ENCODE measurements at regions not wholly inside any gene's neighbourhood (a gene's known extent, or its start where the extent isn't known, plus 50 kb on each side); places are given as distances from the start of the nearest gene placed in this dataset.

- TF ChIP-seq MYC (IDR thresholded peaks at IDR 0.05; ENCODE audit: low read depth, low read length) (no peak), EZH2 (IDR thresholded peaks at IDR 0.05; ENCODE audit: borderline replicate concordance, low read depth, low read length, severe bottlenecking) (no peak), CTCF (IDR thresholded peaks at IDR 0.05; ENCODE audit: extremely low read depth in 1 of 2, insufficient read depth in 1 of 2, low read depth in 1 of 2, low read length in 2 of 2) (no peak), POLR2A (IDR thresholded peaks at IDR 0.05; ENCODE audit: low read depth, low read length) (no peak), FOS (IDR thresholded peaks at IDR 0.05; ENCODE audit: borderline replicate concordance, insufficient read depth, low read length) (no peak), GATA2 (IDR thresholded peaks at IDR 0.05; ENCODE audit: insufficient read depth, insufficient read length, low read depth, low read length) (no peak), MAX (IDR thresholded peaks at IDR 0.05; ENCODE audit: insufficient read depth, insufficient read length) (no peak)
These were observed 305.6 kb upstream of the PITRM1 start for GRCh38 chr10:3478153-3478552.
